Panc1 (cell line): ENCODE measurements at regions not wholly inside any gene's neighbourhood (a gene's known extent, or its start where the extent isn't known, plus 50 kb on each side); places are given as distances from the start of the nearest gene placed in this dataset.

Source experiments
- ATAC-seq: fragments of 200-7000 bp; cut with Tn5 transposase; 2 replicates; pipeline ENCODE4 v1.9.1; 2020; ENCODE audit warnings: mild to moderate bottlenecking, moderate library complexity
- BruUV-seq: library from RNA; stranded (reverse); fragments of 400-500 nt; replicated peaks from 2 replicates; lab custom pipeline; 2021; lab: Mats Ljungman, UMichigan
- CTCF ChIA-PET: fragments of 300-600 bp; sonication (Branson Sonifier 250); formaldehyde crosslinking; loops from one replicate; lab custom pipeline; 2022; ENCODE audit warnings: antibody characterized with exemption; lab: Charles Lee
- POLR2A ChIA-PET: fragments of 300-600 bp; sonication (Branson Sonifier 250); formaldehyde crosslinking; loops from one replicate; lab custom pipeline; 2022; ENCODE audit warnings: antibody characterized with exemption; lab: Charles Lee
- DNase-seq: peaks from one replicate; pipeline ENCODE4 v3.0.0-alpha.2; 2010; ENCODE audit warnings: low read depth, low spot score
- H3K27ac ChIP-seq: 2 replicates; pipeline ENCODE4 v1.5.1; 2011; ENCODE audit warnings: mild to moderate bottlenecking, low read length, inconsistent platforms
- H3K27me3 ChIP-seq: fragments of 200-500 bp; sonication (Bioruptor generic); 2 replicates; pipeline ENCODE4 v1.6.0; 2014; ENCODE audit warnings: low read length, inconsistent platforms; ENCODE audit not compliant: control insufficient read depth, insufficient read depth
- H3K36me3 ChIP-seq: fragments of 200-500 bp; sonication (Bioruptor generic); 2 replicates; pipeline ENCODE4 v1.5.1; 2014; ENCODE audit warnings: inconsistent platforms, mild to moderate bottlenecking, low read length, moderate library complexity; ENCODE audit not compliant: control insufficient read depth, insufficient read depth
- H3K4me1 ChIP-seq: 2 replicates; pipeline ENCODE4 v1.5.1; 2011; ENCODE audit warnings: inconsistent platforms, mild to moderate bottlenecking, low read length, moderate library complexity; ENCODE audit not compliant: control insufficient read depth, insufficient read depth
- H3K4me3 ChIP-seq, 2 experiments: 2 replicates each; pipeline ENCODE4 v1.5.1; 2011 to 2012; ENCODE audit warnings: low read depth in 2 of 2, low read length in 2 of 2, mild to moderate bottlenecking in 2 of 2, inconsistent platforms in 1 of 2, moderate library complexity in 1 of 2
- H3K9me3 ChIP-seq: fragments of 200-500 bp; sonication (Bioruptor generic); 2 replicates; pipeline ENCODE4 v1.5.1; 2014; ENCODE audit warnings: low read depth, mild to moderate bottlenecking, inconsistent platforms, low read length, moderate library complexity; ENCODE audit not compliant: control insufficient read depth, insufficient read depth
- POLR2AphosphoS5 ChIP-seq: IDR thresholded peaks from 2 replicates; pipeline ENCODE4 v1.6.1; 2012; ENCODE audit warnings: mild to moderate bottlenecking, low read depth, low read length, moderate library complexity
- SIN3A ChIP-seq: IDR thresholded peaks from 2 replicates; pipeline ENCODE4 v1.6.1; 2012; ENCODE audit warnings: low read depth, mild to moderate bottlenecking, low read length, moderate library complexity, borderline replicate concordance; ENCODE audit not compliant: insufficient read depth
- TCF7L2 ChIP-seq: IDR thresholded peaks from 2 replicates; pipeline ENCODE4 v1.6.1; 2011; ENCODE audit warnings: mild to moderate bottlenecking, low read depth, low read length, inconsistent platforms
- in situ Hi-C: cut with HindIII; loops from 2 replicates; pipeline ENCODE4 v1.10.0; 2016; ENCODE audit warnings: low sequenced_read_pairs, low pct_unique_long_range_greater_than_20kb
- intact Hi-C: fragments of 100-400 bp; cut with micrococcal nuclease; formaldehyde crosslinking; loops from one replicate; pipeline ENCODE4 v1.10.0; 2022; ENCODE audit not compliant: unreplicated experiment
- TF ChIP-seq, protein P1 (sequence below), 2 experiments: IDR thresholded peaks; 2 replicates each; pipeline ENCODE4 v1.6.1; 2011 to 2012; ENCODE audit warnings: low read depth in 2 of 2, control low read depth in 1 of 2, low read length in 1 of 2, mild to moderate bottlenecking in 1 of 2, moderate library complexity in 1 of 2; ENCODE audit not compliant: insufficient read depth in 1 of 2
- TF ChIP-seq, protein P2 (sequence below): fragments of 450-650 bp; IDR thresholded peaks from 2 replicates; pipeline ENCODE4 v1.5.1; 2017; ENCODE audit warnings: mild to moderate bottlenecking

DNA sequence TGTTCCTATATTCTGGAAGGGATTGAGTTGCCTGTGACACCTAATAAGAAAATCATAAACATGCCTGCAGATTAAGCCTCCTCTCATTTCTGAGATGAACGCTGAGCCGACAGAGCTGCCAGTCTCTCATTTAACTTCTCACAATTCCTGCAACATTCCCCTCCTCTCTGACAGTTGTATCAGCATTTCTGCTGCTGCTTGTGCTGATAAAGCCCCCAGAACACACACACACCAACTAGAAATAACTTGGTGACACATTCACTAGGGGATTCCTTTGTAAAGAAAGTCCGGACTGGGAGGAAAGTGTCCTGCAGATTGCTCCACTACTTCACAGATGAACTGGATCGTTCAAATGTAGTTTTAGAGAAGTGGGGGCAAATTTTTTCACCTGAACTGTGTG is 437.3 kb downstream of the PLA2G4A start:
- POLR2A ChIA-PET = no interaction called here
- intact Hi-C loops (loop anchor here (10.0 kb wide), 1 partner anchor 211 kb away; no protein-coding TSS in a partner anchor), in situ Hi-C loops (no loop called here)
- Histone ChIP-seq H3K27ac (no peak overlapping the region), H3K27me3 (no peaks in the 10 kb centered on the region), H3K4me3 (no peak overlapping the region), H3K4me1 (peaks cover 3% of the 10 kb centered on the region; the same call in 1 of the 2 replicates), H3K9me3 (no peaks in the 10 kb centered on the region), H3K36me3 (no peaks in the 10 kb centered on the region)
- CTCF ChIA-PET = no interaction called here
- BruUV-seq = no TSS peak
- TF ChIP-seq, protein P1, sequence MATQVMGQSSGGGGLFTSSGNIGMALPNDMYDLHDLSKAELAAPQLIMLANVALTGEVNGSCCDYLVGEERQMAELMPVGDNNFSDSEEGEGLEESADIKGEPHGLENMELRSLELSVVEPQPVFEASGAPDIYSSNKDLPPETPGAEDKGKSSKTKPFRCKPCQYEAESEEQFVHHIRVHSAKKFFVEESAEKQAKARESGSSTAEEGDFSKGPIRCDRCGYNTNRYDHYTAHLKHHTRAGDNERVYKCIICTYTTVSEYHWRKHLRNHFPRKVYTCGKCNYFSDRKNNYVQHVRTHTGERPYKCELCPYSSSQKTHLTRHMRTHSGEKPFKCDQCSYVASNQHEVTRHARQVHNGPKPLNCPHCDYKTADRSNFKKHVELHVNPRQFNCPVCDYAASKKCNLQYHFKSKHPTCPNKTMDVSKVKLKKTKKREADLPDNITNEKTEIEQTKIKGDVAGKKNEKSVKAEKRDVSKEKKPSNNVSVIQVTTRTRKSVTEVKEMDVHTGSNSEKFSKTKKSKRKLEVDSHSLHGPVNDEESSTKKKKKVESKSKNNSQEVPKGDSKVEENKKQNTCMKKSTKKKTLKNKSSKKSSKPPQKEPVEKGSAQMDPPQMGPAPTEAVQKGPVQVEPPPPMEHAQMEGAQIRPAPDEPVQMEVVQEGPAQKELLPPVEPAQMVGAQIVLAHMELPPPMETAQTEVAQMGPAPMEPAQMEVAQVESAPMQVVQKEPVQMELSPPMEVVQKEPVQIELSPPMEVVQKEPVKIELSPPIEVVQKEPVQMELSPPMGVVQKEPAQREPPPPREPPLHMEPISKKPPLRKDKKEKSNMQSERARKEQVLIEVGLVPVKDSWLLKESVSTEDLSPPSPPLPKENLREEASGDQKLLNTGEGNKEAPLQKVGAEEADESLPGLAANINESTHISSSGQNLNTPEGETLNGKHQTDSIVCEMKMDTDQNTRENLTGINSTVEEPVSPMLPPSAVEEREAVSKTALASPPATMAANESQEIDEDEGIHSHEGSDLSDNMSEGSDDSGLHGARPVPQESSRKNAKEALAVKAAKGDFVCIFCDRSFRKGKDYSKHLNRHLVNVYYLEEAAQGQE (IDR thresholded peaks at IDR 0.05; ENCODE audit: insufficient read depth in 1 of 2, low read depth in 2 of 2, low read length in 1 of 2) = no peak
- no peak for TF ChIP-seq TCF7L2
- TF ChIP-seq SIN3A = no peak
- no peak for TF ChIP-seq POLR2AphosphoS5
- TF ChIP-seq, protein P2, sequence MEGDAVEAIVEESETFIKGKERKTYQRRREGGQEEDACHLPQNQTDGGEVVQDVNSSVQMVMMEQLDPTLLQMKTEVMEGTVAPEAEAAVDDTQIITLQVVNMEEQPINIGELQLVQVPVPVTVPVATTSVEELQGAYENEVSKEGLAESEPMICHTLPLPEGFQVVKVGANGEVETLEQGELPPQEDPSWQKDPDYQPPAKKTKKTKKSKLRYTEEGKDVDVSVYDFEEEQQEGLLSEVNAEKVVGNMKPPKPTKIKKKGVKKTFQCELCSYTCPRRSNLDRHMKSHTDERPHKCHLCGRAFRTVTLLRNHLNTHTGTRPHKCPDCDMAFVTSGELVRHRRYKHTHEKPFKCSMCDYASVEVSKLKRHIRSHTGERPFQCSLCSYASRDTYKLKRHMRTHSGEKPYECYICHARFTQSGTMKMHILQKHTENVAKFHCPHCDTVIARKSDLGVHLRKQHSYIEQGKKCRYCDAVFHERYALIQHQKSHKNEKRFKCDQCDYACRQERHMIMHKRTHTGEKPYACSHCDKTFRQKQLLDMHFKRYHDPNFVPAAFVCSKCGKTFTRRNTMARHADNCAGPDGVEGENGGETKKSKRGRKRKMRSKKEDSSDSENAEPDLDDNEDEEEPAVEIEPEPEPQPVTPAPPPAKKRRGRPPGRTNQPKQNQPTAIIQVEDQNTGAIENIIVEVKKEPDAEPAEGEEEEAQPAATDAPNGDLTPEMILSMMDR = no peak
- DNase-seq (no peak), ATAC-seq (no peak)

DNA sequence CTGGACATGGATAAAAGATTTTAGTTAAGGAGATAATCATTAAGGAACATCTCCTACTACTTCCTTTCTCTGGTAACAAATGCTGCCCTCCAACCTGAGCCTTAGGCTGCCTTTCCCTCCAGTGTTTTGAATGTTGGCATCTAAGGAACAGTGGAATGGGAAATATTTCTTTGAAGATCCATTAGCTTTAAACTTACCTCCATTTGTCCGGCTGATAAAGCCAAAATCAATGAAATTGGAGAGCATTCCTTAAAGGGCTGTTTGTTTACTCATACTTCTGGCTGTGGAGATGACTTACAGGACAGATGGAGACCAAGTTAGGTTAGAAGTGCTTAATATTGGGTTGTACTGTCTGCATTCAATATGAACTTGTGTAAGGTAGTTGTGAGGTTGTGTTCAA is 439.1 kb downstream of the PLA2G4A start:
- in situ Hi-C loops (no loop called here), intact Hi-C loops (loop anchor here (10.0 kb wide), 1 partner anchor 213 kb away; no protein-coding TSS in a partner anchor)
- Histone ChIP-seq H3K27me3 (no peaks in the 10 kb centered on the region), H3K4me3 (no peak overlapping the region), H3K27ac (no peak overlapping the region), H3K36me3 (no peaks in the 10 kb centered on the region), H3K4me1 (peaks cover 3% of the 10 kb centered on the region; the same call in 1 of the 2 replicates), H3K9me3 (no peaks in the 10 kb centered on the region)
- TF ChIP-seq POLR2AphosphoS5 (no peak), TCF7L2 (no peak), SIN3A (no peak)
- TF ChIP-seq, protein P2 = no peak
- TF ChIP-seq, protein P1 (IDR thresholded peaks at IDR 0.05; ENCODE audit: insufficient read depth in 1 of 2, low read depth in 2 of 2, low read length in 1 of 2) = no peak
- DNase-seq = no peak
- BruUV-seq = no TSS peak
- no peak for ATAC-seq
- ChIA-PET CTCF (no interaction called here), POLR2A (no interaction called here)
